GM19395 (cell line): ENCODE measurements at regions not wholly inside any gene's neighbourhood (a gene's known extent, or its start where the extent isn't known, plus 50 kb on each side); places are given as distances from the start of the nearest gene placed in this dataset.
"Not testable (repeated sequence)": the region's sequence is repeated elsewhere in the genome, so short reads cannot be mapped to it uniquely, and the experiment has no call there.

Source experiments
- ATAC-seq: cut with Tn5 transposase; IDR thresholded peaks from one replicate; pipeline ENCODE4 v1.9.1; 2021; ENCODE audit warnings: mild to moderate bottlenecking, moderate library complexity; ENCODE audit not compliant: unreplicated experiment

DNA sequence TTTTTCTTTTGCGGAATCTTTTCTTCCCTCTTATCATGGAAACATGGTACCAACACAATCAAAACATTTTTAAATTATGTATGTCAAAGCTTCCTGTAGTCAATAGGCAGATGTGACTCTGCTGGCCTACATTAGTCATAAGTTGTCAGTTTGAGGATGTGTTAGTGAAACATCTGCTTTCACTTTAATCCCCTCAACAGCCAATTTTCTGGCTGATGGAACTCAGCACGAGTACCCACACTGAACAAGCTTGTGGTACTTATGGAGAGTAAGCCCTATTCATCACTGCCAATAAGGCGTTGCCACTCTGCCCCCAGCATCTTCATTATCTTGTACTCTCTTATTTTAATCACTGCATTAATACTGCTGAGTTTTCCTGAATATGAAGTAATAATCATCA, 1034.4 kb downstream of the CDH9 start:
- no peak for ATAC-seq

DNA sequence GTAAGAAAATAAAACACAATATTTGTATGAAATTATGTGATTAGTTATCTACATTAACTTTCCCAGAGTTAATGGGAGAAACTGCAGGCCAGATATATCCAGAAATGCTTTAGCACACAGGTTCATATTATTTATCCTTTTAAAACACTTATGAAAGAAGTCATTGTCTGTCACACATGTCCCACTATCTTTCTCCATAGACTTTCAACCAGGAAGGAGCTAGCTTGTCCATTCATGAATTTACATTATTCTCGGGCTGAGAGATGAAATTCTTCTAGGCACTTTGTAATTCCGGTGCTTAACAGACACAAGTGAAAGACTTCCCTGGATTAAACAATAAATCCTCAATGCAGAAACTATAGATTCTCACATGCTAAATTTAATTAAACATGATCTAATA, 1043.2 kb downstream of the CDH9 start:
- ATAC-seq = no peak

DNA sequence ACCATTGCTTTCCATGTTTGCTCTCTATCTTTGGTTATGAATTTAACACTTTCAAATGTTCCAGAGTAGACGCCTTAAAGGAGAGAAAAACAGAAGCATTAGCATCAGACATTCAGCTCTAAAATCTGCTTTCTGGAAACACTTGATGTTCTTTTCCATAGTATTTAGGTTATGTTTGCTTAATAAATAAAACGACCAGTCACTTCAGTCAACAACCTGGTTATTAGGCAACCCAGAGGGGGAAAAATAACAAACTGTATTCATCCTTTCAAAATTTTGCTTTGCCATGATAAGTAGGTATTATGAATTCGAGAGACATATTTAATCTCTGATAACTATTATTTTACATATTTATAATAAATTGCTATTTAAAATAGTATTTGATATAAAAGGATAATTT, 1044.7 kb downstream of the CDH9 start:
- ATAC-seq = no peak

DNA sequence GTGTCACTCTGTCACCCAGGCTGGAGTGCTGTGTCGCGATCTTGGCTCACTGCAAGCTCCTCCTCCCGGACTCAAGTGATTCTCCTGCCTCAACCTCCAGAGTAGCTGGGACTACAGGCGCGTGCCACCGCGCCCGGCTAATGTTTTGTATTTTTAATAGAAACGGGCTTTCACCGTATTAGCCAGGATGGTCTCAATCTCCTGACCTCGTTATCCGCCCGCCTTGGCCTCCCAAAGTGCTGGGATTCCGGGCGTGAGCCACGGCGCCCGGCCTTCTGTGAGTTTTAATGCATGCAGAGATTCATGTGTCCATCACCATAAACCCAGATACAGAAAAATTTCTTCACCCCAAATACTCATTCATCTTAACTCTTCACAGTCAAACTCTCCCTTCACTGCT, 1046.7 kb downstream of the CDH9 start:
- ATAC-seq = no peak

DNA sequence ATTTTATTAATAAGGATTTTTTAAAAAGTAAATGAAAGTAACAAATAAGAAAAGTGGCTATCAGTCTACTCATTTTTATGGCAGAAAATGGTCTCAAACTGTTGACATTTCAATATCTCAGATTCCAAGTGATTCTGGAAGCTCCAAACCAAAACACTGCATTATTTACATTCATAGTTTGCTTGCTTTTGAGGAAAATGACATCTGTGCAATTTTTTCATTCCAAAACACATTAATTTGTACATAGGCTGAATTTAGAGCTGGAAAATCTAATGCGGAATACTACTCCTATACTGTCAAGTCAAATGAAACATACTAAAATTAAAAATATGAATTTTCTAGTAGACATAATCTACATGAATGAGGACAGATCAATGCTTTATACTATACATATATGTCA, 1047.6 kb downstream of the CDH9 start:
- ATAC-seq = no peak

DNA sequence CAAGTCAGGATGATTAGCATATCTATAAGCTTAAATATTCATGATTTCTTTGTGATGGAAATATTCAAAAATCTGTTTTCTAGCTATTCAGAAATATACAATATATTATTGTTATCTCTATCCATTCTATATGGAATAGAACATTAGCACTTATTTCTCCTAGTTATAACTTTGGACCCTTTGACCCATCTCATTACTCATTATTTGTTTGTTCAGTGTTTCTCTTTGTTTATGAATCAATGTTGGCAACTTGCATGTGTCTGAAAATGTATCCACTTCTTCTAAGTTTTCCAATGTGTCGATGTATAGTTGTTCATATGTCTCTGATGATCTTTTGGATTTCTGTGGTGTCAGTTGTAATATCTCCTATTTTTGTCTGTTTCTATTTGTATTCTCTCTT, 1059.3 kb downstream of the CDH9 start:
- ATAC-seq = no peak

DNA sequence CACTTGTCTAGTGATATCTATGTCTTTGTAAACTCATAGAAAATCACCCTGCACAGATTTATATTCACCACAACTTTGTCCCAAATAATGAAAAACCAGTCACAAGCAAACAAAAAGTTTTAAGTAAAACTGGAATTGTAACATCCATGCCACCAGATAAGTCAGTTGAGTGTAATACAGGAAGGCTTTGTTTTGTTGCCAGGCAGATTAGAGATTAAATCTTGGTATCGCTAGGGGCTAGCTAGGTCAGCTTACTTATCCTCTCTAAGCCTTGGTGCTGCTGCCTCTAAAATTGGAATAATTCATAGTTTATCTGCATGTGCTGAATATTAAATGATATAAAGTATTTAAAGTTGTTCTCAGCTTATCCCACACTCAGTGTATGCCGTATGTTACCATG, 1062.5 kb downstream of the CDH9 start:
- no peak for ATAC-seq

DNA sequence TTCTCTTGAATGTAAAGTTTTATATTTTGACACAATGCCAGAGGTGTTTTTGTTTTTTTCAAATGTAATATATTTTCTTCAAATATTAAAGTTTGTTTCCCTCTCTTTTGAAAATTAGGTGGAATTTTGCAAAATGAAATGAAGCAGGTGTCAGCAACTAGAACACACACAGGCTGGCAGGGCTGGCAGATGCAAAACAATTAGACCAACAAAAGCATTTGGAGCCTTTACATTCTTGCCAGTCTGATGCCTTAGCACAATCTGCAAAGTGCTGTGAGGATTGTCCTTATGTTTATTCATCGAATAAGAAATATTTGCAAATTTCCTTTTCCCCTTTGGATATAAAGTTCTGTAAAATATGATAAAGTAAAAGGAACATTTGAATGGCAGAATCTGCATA, 1063.9 kb downstream of the CDH9 start:
- ATAC-seq = no peak

DNA sequence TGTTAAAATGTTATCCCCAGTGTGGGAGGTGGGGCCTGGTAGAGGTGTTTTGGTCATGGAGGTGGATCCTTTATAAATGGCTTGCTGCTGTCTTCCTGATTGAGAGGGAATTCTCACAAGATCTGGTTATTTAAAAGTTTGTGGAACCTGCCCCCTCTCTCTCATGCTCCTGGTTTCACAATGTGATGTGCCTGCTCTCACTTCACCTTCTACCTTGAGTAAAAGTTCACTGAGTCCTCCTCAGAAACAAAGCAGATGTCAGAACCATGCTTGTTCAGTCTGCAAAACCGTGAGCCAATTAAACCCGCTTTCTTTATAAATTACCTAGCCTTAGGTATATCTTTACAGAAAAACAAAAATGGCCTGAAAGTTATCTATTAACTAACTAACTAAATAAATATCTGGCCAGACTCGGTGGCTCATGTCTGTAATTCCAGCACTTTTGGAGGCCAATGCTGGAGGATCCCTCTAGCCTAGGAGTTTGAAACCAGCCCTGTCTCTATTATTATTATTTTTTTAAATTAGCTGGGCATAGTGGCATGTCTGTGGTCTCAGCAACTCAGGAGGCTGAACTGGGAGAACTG, 1067.4 kb downstream of the CDH9 start:
- no peak for ATAC-seq

DNA sequence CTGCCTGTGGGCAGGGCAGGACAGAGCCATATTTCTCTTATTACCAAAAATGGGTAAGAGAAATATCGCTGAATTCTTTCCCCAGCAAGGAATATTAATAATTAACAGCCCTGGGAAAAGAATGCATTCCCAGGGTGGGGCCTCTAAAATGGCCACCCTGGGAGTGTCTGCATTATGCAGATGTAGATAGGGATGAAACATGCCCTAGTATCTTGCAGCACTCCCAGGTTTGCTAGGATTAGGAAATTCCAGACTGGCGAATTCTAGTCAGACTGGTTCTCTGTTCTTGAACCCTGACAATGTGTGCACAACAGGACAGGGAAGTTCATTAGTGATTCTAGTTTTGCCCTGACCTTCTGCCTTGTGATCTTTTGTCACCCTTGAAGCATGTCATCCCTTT, 1069.3 kb downstream of the CDH9 start:
- not testable (repeated sequence) for ATAC-seq

DNA sequence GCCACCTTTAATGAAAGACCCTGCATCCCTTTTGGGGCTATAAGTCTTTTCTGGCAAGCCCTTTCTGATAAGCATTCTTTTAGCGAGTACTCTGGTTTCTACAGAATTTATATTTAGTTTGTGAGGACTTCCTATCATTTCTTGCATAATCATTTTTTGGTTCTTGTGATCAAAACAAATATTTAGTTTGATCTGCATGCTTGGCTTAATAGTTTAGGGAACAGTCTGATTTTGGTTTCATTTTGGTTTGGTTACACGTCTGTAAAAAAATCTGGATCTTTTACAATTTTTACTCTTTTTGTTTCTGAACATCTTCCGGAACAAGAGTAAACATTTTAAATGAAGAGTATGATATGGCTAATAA, 1074.4 kb downstream of the CDH9 start:
- no peak for ATAC-seq

DNA sequence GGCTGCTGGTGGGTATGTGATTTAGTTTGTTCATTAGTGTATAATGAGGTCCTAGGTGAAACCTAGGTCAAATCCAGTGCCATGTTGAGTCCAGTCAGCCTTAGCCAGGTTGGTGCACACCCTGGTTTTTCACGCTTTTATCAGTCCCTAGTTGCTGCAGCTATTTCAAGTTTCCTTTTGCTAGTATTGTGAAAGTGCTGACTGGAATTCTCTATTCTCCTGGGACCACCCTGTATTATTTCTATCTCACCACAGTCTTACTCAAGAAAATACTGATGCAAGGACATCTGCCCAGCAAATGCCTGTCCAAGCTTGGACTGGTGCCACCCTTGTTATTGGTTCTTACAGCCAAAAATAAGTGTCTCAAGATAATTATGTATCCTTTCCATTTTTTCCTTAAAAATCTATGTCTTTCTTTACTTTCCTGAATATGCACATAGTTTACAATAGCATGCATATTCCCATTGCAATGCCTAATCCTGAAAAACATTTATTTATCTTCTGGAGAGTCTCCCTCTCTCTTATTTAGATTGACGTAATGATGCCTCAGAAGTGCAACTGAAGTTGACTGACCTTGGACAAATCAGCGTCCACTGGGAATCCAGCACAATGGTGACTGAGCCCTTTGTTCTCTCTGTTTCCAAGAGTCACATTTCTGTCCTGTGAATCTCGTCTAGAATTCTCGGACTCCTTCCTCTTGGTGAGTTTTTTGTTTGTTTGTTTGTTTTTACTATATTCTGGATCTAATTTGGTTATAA, 1075.0 kb downstream of the CDH9 start:
- ATAC-seq = no peak

DNA sequence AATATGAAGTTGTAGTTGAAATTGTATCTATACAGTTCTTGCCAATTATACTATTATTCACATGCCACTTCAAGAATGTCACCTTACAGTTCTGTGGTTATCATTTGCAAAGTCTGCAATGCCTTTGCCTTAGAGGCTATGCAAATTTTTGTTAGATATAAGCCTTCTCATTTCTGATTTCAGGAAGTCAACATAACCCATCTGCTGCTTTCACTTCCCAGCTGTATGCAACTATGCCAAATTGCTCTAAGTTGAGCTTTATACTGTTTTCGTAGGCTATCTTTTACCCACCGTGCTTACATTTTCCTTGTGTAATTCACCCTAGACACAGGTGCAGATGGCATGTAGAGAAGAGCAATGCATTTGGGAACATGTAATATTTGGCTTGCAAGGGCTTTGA, 1083.0 kb downstream of the CDH9 start:
- ATAC-seq = no peak

DNA sequence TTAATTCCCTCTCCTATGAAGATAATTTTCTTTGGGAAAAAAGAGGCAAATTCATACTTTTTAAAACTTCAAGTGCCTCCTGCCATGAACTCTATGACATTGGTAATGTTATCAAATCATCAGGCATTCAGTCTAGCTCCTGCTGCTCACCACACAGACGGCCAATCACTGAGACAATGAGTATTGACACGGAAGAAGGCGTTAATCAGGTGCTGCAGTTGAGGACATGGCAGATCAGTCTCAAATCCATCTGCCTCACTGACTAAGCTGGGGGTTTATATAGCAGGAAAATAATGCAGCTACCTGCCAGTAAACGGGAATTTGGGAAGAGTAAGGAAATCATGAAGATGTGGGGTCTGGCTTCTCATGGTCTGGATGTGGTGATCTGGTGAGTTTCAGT, 1087.7 kb downstream of the CDH9 start:
- ATAC-seq = no peak

DNA sequence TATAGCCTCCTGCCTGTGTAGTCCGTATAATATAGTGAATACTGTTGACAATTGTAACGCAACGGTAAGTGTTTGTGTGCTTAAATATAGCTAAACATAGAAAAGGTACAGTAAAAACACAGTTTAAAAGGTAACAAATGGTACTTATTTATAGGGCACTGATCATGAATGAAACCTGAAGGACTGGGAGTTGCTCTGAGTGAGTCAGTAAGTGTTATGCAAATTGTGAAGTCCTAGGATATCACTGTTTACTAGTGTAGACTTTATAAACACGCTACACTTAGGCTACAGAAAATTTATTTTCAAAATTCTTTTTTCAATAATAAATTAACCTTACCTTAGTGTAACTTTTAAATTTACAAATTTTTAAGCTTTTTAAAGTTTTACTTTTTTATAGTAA, 1090.1 kb downstream of the CDH9 start:
- ATAC-seq = no peak

DNA sequence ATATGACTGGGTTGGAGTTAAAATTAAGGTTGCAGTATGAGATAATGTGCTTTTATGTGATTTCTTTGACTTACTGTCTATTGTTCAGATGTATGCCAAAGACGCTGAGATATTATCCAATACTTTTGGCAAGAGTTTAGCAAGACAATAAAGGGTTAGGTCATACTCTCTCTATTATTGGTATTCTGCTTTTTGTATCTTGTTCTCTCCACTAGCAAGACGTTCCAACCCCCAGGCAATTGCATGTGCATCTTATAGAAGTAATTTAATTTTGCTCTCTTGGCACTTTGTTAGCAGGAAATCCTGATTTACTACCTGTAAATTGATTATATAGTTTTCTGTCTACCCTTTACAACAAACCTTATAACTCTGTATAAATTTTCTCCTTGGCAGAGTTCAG, 1093.6 kb downstream of the CDH9 start:
- ATAC-seq = no peak

DNA sequence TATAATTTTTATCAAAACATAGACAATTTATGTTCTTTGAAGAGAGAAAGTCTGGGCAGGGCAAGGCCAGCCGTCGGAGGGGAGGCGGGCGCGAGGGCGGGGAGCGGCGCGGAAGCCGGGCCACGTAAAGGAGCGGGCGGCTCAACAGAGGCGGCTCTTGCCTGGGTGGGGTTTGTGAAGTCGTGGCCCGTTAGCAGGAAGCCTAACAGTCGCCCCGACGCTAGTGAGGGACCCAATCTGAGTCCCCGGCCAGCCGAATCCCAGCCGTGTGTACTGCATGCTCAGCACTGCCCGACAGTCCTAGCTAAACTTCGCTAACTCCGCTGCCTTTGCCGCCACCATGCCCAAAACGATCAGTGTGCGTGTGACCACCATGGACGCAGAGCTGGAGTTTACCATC, 1129.2 kb downstream of the CDH9 start:
- no peak for ATAC-seq

DNA sequence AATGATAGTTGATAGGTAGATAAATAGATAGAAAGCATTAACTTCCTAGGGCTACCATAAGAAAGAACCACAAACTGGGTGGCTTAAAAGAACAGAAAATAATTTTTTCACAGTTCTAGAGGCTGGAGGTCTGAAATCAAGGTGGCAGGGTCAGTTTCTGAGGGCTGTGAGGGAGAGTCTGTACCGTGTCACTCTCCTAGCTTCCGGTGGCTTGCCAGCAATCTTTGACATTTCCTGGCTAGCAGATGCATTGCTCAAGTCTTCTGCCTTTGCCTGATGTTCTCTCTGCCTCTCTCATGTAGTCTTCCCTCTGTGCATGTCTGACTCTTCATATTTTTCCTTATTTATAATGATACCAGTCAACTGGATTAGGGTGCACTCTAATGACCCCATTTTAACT, 1132.7 kb downstream of the CDH9 start:
- ATAC-seq = no peak

DNA sequence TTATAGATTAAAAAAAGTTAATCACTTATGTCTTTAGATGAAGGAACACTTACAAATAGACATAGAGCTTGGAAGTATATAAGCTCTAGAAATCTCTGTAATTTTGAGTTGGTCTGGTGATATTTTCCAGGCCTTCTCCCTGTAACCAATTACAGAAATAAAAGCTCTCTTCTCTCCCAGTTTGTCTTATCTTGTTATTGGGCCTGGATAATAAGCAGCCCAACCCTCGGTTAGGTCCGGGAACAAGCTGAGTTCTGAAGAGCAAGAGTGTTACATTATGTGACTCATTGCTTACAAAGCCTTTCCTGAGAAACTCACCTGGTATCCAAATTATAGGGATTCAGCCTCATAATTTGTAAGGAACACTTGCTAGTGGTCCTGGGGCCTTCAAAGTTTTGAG, 1146.2 kb downstream of the CDH9 start:
- no peak for ATAC-seq

DNA sequence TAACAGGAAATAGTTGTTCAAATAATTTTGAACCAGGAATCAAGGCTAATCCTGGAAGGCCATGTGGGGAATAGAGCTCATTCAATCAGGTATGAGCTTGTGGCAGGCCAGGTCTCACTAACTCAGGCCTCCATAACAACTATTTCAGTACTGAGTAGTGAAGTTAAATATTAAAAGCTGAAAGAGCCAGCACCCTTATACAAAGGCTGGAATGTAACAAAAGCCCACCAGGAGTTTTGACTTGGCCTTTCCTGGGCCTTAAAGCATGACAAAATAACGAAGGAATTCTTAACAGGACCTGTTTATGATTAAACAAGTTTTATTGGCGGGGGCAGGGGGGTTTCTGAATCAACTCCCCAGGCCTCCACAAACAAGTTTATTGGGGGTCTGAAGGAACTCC, 1146.7 kb downstream of the CDH9 start:
- no peak for ATAC-seq

DNA sequence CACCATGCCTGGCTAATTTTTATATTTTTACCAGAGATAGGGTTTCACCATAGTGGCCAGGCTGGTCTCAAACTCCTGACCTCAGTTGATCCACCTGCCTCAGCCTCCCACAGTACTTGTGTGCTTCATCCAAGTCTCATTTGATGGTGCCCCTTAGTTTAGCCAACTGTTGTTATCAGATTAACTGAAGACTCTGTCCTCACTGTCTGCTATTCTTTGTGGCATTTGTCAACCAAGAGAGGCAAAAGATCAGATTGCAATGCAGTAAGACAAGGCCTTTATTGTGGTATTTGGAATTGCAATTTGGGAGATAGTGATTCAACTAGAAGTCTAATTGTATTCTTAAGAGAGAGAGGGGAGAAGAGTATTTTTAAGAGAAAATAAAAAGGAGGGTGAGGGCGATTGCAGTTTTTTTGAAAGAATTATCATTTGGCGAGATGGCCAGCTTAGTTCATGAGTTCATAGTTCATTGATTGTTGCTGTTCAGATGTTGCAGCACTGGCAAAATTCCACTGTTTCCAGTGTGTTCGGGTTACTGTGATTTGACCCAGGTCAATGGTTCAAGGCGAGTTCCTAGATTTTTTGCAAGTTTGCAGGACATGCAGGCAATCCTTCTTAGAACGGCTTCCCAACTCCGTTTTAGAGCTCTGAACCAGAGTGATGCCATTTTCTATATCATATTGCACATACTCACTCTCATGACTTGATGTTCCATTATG, 1156.9 kb downstream of the CDH9 start:
- no peak for ATAC-seq

DNA sequence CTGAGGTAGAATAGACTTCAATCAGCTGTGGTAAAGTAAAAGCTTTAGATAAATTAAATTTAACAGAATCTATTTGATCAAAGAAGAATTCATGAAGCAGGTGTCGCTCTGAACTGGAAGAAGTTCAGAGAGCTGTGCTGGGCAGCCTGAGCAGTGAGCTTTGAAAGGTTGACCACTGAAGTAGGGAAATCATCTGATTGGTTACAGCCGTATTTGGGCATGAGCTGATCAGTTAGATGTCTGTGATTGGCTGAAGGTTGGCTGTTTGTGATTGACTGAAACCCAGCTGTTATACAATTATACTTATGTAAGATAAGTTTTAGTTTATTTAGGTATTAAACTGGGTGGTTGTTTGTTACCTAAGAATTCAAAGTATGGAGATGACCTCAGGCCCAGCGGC, 1174.6 kb downstream of the CDH9 start:
- ATAC-seq = no peak
